ENCODE measurements at regions not wholly inside any gene's neighbourhood (a gene's known extent, or its start where the extent isn't known, plus 50 kb on each side); places are given as distances from the start of the nearest gene placed in this dataset.

DNA sequence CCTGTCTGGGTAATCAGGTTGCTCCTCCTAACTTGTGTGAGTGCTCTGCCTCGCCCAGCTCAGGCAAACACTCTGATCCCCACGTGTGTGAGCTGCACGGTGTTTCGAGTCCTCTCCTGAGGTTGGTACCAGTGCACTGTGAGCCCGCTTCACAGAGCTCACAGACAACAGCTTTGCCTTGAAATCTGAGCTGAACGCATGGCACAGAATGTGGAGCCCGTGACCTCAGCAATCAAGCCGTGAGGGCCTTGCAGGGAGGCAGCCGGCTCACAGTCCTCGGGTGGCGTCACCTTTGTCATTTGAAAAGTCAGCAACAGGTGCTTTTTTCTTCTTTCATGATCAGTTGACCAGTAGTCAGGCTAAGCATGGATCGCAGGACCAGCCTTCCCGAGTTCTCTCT, 60.2 kb upstream of the ADGRA1 start:
- TF ChIP-seq, protein P1, sequence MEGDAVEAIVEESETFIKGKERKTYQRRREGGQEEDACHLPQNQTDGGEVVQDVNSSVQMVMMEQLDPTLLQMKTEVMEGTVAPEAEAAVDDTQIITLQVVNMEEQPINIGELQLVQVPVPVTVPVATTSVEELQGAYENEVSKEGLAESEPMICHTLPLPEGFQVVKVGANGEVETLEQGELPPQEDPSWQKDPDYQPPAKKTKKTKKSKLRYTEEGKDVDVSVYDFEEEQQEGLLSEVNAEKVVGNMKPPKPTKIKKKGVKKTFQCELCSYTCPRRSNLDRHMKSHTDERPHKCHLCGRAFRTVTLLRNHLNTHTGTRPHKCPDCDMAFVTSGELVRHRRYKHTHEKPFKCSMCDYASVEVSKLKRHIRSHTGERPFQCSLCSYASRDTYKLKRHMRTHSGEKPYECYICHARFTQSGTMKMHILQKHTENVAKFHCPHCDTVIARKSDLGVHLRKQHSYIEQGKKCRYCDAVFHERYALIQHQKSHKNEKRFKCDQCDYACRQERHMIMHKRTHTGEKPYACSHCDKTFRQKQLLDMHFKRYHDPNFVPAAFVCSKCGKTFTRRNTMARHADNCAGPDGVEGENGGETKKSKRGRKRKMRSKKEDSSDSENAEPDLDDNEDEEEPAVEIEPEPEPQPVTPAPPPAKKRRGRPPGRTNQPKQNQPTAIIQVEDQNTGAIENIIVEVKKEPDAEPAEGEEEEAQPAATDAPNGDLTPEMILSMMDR (IDR thresholded peaks at IDR 0.05; ENCODE audit: poor library complexity): no peak
- TF ChIP-seq EZH2 (IDR thresholded peaks at IDR 0.05; ENCODE audit: borderline replicate concordance): no peak
- TF ChIP-seq EZH2phosphoT487 (IDR thresholded peaks at IDR 0.05; ENCODE audit: low read depth, severe bottlenecking, unreplicated experiment): no peak

Data from hepatocyte (in vitro differentiated cells).